Spleen (tissue), 11 donors: ENCODE measurements at regions not wholly inside any gene's neighbourhood (a gene's known extent, or its start where the extent isn't known, plus 50 kb on each side); places are given as distances from the start of the nearest gene placed in this dataset.

ENCODE experiments used
- DNase-seq: peaks from one replicate; pipeline ENCODE4 v3.0.0-alpha.2; 2020
- H3K27ac ChIP-seq, 8 donors: fragments of 200-600 bp; sonication (generic) in 7 of 8; 1 replicate in 4 of 8; 2 replicates in 4 of 8; pipeline versions ENCODE4 v1.5.0 to v1.8.0; 2016 to 2021; ENCODE audit warnings: inconsistent platforms in 4 of 8, mild to moderate bottlenecking in 4 of 8, moderate library complexity in 1 of 8
- H3K27me3 ChIP-seq, 7 donors: fragments of 200-600 bp; sonication (generic) in 6 of 7; replicated peaks in 1 of 7; 1 replicate in 4 of 7; 2 replicates in 3 of 7; pipeline versions ENCODE4 v1.5.0 to v1.8.0; 2016 to 2021; ENCODE audit warnings: inconsistent platforms in 3 of 7, mild to moderate bottlenecking in 1 of 7
- H3K36me3 ChIP-seq, 6 donors: fragments of 200-600 bp; sonication (generic) in 5 of 6; 1 replicate in 4 of 6; 2 replicates in 2 of 6; pipeline versions ENCODE4 v1.5.0 to v1.8.0; 2016 to 2021; ENCODE audit warnings: inconsistent platforms in 2 of 6
- H3K4me1 ChIP-seq, 6 donors: fragments of 200-600 bp; sonication (generic) in 5 of 6; 1 replicate in 3 of 6; 2 replicates in 3 of 6; pipeline versions ENCODE4 v1.5.0 to v1.8.0; 2016 to 2021; ENCODE audit warnings: inconsistent platforms in 3 of 6
- H3K4me3 ChIP-seq, 8 donors: fragments of 200-600 bp; sonication (generic) in 7 of 8; 1 replicate in 4 of 8; 2 replicates in 4 of 8; pipeline versions ENCODE4 v1.5.0 to v1.8.0; 2016 to 2021; ENCODE audit warnings: inconsistent platforms in 4 of 8, mild to moderate bottlenecking in 4 of 8, moderate library complexity in 2 of 8
- H3K9me3 ChIP-seq, 8 donors: fragments of 200-600 bp; sonication (generic) in 7 of 8; 1 replicate in 4 of 8; 2 replicates in 4 of 8; pipeline versions ENCODE4 v1.5.0 to v1.8.0; 2016 to 2021; ENCODE audit warnings: inconsistent platforms in 4 of 8
- CTCF ChIP-seq, 11 experiments: fragments of 200-600 bp in 7 of 11; fragments of 450-650 bp in 4 of 11; sonication (generic) in 4 of 11; IDR thresholded peaks in 8 of 11; conservative IDR thresholded peaks in 3 of 11; 1 replicate in 7 of 11; 2 replicates in 4 of 11; pipeline versions ENCODE4 v1.4.0 to v1.8.0; 2016 to 2021; ENCODE audit warnings: antibody characterized with exemption in 11 of 11, inconsistent platforms in 4 of 11, mild to moderate bottlenecking in 1 of 11
- POLR2A ChIP-seq, 3 donors: fragments of 450-650 bp; IDR thresholded peaks; one replicate each; pipeline ENCODE4 v1.5.1; 2017; ENCODE audit warnings: antibody characterized with exemption in 3 of 3, mild to moderate bottlenecking in 1 of 3
- POLR2AphosphoS5 ChIP-seq, 3 donors: sonication (generic); formaldehyde crosslinking; IDR thresholded peaks; one replicate each; pipeline ENCODE4 v1.5.1; 2017; ENCODE audit warnings: antibody characterized with exemption in 3 of 3
- WGBS, 5 donors: extraction: QIAGEN DNeasy Blood & Tissue Kit in 3 of 5; methylation state at CpG; one replicate each; pipeline versions ENCODE4 v1.1.5 to v1.1.7; 2013 to 2018; 5-methylcytosine and 5-hydroxymethylcytosine counted together
- intact Hi-C: fragments of 100-400 bp; cut with DNase I; formaldehyde crosslinking; loops from one replicate; pipeline ENCODE4 v1.15.0; 2023; ENCODE audit warnings: low total_unique reads
- donor health status: healthy with polysubstance abuse.
- donor health status: DM: no; HTN: no; CAD: no; lungs with moderate emphysema.
- donor health status: DM: no; HTN: no; CAD: no.
- donor health status: Bipolar disorder and iron deficiency.
- donor health status: healthy.
- donor health status: DM: no; HTN: no; CAD: no.
- donor health status: DM: yes; HTN: yes; CAD: no.

DNA sequence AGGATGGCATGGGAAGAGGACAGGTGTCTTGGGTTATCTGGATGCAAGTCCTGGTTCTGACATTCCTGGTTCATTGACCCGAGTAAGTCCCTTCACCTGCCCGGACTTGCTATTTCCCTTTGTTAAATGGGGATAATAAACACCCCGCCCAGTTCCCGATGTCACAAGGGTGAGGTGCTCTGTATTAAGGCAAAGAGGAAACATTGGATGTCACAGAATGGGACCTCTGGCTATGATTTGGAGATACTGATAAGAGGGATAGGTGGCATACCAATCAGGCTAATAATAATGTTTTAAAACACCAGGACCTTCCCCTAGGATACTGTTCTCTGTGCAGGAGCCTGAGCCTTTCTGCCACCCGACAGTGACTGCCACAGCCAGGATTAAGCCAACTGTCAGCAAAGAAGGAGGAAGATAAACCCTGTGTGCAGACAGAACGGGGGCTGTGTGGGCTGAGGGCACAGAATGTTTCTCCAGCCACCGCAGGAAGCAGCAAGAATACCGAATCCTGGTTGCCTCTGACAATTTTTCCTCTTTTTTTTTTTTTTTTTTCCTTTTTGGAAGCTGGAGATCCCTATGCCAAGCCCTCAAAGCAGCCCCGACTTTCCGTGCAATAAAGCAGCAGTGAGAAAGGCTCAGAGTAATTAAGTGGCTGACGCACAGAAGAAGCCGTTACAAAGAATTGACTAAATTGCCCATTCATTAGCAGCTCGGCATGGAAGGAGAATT is 336.6 kb downstream of the SMAD2 start:
- Histone ChIP-seq H3K27me3 (peaks cover 0 to 50% (median 14%) of the 10 kb centered on the region in 7 donors), H3K4me1 (no peaks in the 10 kb centered on the region), H3K27ac (no peak overlapping the region), H3K9me3 (peaks cover 0 to 13% (median 2%) of the 10 kb centered on the region in 8 donors), H3K36me3 (no peaks in the 10 kb centered on the region), H3K4me3 (no peak overlapping the region)
- DNase-seq: no peak
- TF ChIP-seq POLR2AphosphoS5 (IDR thresholded peaks at IDR 0.05): no peak
- no peak for TF ChIP-seq POLR2A (IDR thresholded peaks at IDR 0.05)
- TF ChIP-seq CTCF (IDR thresholded peaks at IDR 0.05 in 8 of 11, conservative IDR thresholded peaks at IDR 0.05 in 3 of 11): no peak
- intact Hi-C loops: no loop called here
- WGBS, 5 donors: 28 to 30% (median 28%) methylated on average over 13 of the region's 13 CpGs

- Histone ChIP-seq H3K4me3 (no peak overlapping the region), H3K27me3 (peaks cover 0 to 50% (median 14%) of the 10 kb centered on the region in 7 donors), H3K4me1 (no peaks in the 10 kb centered on the region), H3K27ac (no peak overlapping the region), H3K9me3 (peaks cover 0 to 13% (median 2%) of the 10 kb centered on the region in 8 donors), H3K36me3 (no peaks in the 10 kb centered on the region)
- no peak for TF ChIP-seq POLR2AphosphoS5 (IDR thresholded peaks at IDR 0.05)
- TF ChIP-seq CTCF (IDR thresholded peaks at IDR 0.05 in 8 of 11, conservative IDR thresholded peaks at IDR 0.05 in 3 of 11): no peak
- TF ChIP-seq POLR2A (IDR thresholded peaks at IDR 0.05): no peak
- intact Hi-C loops: no loop called here
- WGBS, 5 donors: 35 to 71% (median 48%) methylated on average over 2 to 3 of the region's 3 CpGs
- DNase-seq: no peak
Measured at GRCh38 chr18:47591429-47591828, 339.0 kb downstream of the SMAD2 start.

- Histone ChIP-seq H3K27ac (no peak overlapping the region), H3K27me3 (peaks cover 0 to 17% (median 0%) of the 10 kb centered on the region in 7 donors), H3K4me3 (no peak overlapping the region), H3K4me1 (no peaks in the 10 kb centered on the region), H3K9me3 (no peaks in the 10 kb centered on the region), H3K36me3 (no peaks in the 10 kb centered on the region)
- intact Hi-C loops: no loop called here
- 57 to 86% (median 66%) methylated on average over 2 of the region's 2 CpGs for whole genome bisulfite sequencing, 5 donors
- DNase-seq: no peak
- TF ChIP-seq POLR2AphosphoS5 (IDR thresholded peaks at IDR 0.05) (no peak), POLR2A (IDR thresholded peaks at IDR 0.05) (no peak), CTCF (IDR thresholded peaks at IDR 0.05 in 8 of 11, conservative IDR thresholded peaks at IDR 0.05 in 3 of 11) (no peak)
Measured at GRCh38 chr18:47587587-47587986, 336.1 kb upstream of the SKOR2 start.

DNA sequence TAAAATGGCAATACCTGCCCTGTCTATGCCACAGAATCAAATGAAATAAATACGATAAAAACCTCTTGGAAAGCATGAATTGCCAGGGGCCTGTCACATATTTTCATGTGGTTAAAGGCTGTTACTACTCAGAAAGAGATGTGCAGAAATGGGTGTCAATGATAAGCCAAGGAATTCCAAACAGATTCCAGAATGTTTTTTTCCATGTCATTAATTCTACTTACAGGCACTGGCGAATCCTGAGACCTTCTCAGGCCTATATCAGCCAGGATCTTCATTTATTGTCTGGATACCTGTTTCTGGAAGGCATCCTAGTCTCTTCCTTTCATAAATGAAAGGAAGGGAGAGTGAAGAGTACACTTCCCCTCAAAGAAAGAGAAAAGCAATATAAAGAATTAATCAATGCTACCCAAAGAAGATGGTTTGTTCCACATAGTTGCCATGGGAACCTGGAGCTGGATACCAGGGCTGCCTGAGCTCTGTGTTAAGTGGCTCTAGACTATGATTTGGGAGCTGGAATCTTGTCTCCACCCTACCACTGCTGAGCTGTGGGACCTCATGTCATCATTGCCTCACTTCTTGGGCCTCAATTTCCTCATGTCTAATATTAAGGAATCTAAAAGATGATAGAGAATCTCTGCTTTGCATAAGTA is 335.1 kb upstream of the SKOR2 start:
- DNase-seq: no peak
- intact Hi-C loops: no loop called here
- Histone ChIP-seq H3K4me3 (no peak overlapping the region), H3K36me3 (no peaks in the 10 kb centered on the region), H3K27me3 (peaks cover 0 to 8% (median 0%) of the 10 kb centered on the region in 7 donors), H3K9me3 (no peaks in the 10 kb centered on the region), H3K27ac (no peak overlapping the region), H3K4me1 (no peaks in the 10 kb centered on the region)
- 68 to 89% (median 81%) methylated on average over 2 of the region's 2 CpGs for WGBS, 5 donors
- TF ChIP-seq POLR2A (IDR thresholded peaks at IDR 0.05): no peak
- no peak for TF ChIP-seq CTCF (IDR thresholded peaks at IDR 0.05 in 8 of 11, conservative IDR thresholded peaks at IDR 0.05 in 3 of 11)
- no peak for TF ChIP-seq POLR2AphosphoS5 (IDR thresholded peaks at IDR 0.05)
